SK-N-SH (cell line): ENCODE measurements at regions not wholly inside any gene's neighbourhood (a gene's known extent, or its start where the extent isn't known, plus 50 kb on each side); places are given as distances from the start of the nearest gene placed in this dataset.

Experiments
- CTCF ChIA-PET: fragments of 300-600, 350-600 bp; formaldehyde crosslinking; extraction: SDS; loops from one replicate; lab custom pipeline; 2021; lab: Yijun Ruan, JAX
- POLR2A ChIA-PET: fragments of 350-600 bp; sonication (Branson Sonifier 250); formaldehyde crosslinking; extraction: SDS; loops from one replicate; lab custom pipeline; 2020; ENCODE audit warnings: antibody characterized with exemption, inconsistent platforms; lab: Yijun Ruan, JAX
- DNase-seq: peaks from one replicate; pipeline ENCODE4 v3.0.0; 2012
- H2AFZ ChIP-seq: fragments of 200-600 bp; sonication (generic); 2 replicates; pipeline ENCODE4 v1.8.1; 2016; ENCODE audit warnings: antibody characterized with exemption, mild to moderate bottlenecking, low read depth
- H3F3A ChIP-seq: fragments of 200-600 bp; sonication (generic); replicated peaks from 2 replicates; pipeline ENCODE3; 2016; ENCODE audit warnings: antibody characterized with exemption, mild to moderate bottlenecking; ENCODE audit not compliant: insufficient read depth
- H3K27ac ChIP-seq, 2 experiments: fragments of 200-500 bp in 1 of 2; fragments of 200-600 bp in 1 of 2; sonication (Bioruptor generic) in 1 of 2; sonication (generic), shearing (Covaris generic) in 1 of 2; 2 replicates each; pipeline versions ENCODE4 v1.5.1 to v1.6.1; 2014 to 2016; ENCODE audit warnings: low read depth in 2 of 2, inconsistent platforms in 1 of 2, low read length in 1 of 2, mild to moderate bottlenecking in 1 of 2, mixed read lengths in 1 of 2
- H3K27me3 ChIP-seq: fragments of 200-600 bp; sonication (generic), shearing (Covaris generic); 2 replicates; pipeline ENCODE4 v1.6.1; 2016; ENCODE audit warnings: mixed run types; ENCODE audit not compliant: insufficient read depth
- H3K36me3 ChIP-seq, 2 experiments: fragments of 200-500 bp in 1 of 2; fragments of 200-600 bp in 1 of 2; sonication (Bioruptor generic) in 1 of 2; sonication (generic) in 1 of 2; replicated peaks in 1 of 2; 2 replicates each; pipeline versions ENCODE3 to v1.5.1; 2014 to 2016; ENCODE audit warnings: low read length in 1 of 2, mild to moderate bottlenecking in 1 of 2; ENCODE audit not compliant: insufficient read depth in 2 of 2, control insufficient read depth in 1 of 2
- H3K4me1 ChIP-seq, 2 experiments: fragments of 200-500 bp in 1 of 2; fragments of 200-600 bp in 1 of 2; sonication (Bioruptor generic) in 1 of 2; sonication (generic), shearing (Covaris generic) in 1 of 2; 2 replicates each; pipeline versions ENCODE4 v1.5.1 to v1.6.1; 2014 to 2016; ENCODE audit warnings: low read depth in 1 of 2, low read length in 1 of 2, mixed run types in 1 of 2; ENCODE audit not compliant: insufficient read depth in 2 of 2, control insufficient read depth in 1 of 2
- H3K4me2 ChIP-seq: fragments of 200-600 bp; sonication (generic), shearing (Covaris generic); 2 replicates; pipeline ENCODE4 v1.6.1; 2017; ENCODE audit warnings: mixed run types
- H3K4me3 ChIP-seq, 2 experiments: fragments of 200-500 bp in 1 of 2; fragments of 200-600 bp in 1 of 2; sonication (Bioruptor generic) in 1 of 2; sonication (generic), shearing (Covaris generic) in 1 of 2; 2 replicates each; pipeline versions ENCODE4 v1.5.1 to v1.8.1; 2014 to 2016; ENCODE audit warnings: low read depth in 2 of 2, inconsistent platforms in 1 of 2, low read length in 1 of 2, mild to moderate bottlenecking in 1 of 2, mixed read lengths in 1 of 2, moderate library complexity in 1 of 2
- H3K79me2 ChIP-seq: fragments of 200-600 bp; sonication (generic); 2 replicates; pipeline ENCODE4 v1.8.1; 2017; ENCODE audit warnings: mild to moderate bottlenecking; ENCODE audit not compliant: insufficient read depth
- H3K9ac ChIP-seq: fragments of 200-600 bp; sonication (generic); 2 replicates; pipeline ENCODE4 v1.6.1; 2017; ENCODE audit warnings: mixed run types
- H3K9me2 ChIP-seq: fragments of 200-600 bp; sonication (generic); 2 replicates; pipeline ENCODE4 v1.6.1; 2017; ENCODE audit warnings: mixed run types
- H3K9me3 ChIP-seq: fragments of 200-600 bp; sonication (generic); 2 replicates; pipeline ENCODE4 v1.6.1; 2017; ENCODE audit warnings: mixed run types, mild to moderate bottlenecking, moderate library complexity
- H4K20me1 ChIP-seq: fragments of 200-600 bp; sonication (generic); 2 replicates; pipeline ENCODE4 v1.6.1; 2017; ENCODE audit warnings: mild to moderate bottlenecking, mixed run types; ENCODE audit not compliant: insufficient read depth
- CTCF ChIP-seq: fragments of 200-600 bp; sonication (generic); IDR thresholded peaks from 2 replicates; pipeline ENCODE4 v1.6.1; 2017; ENCODE audit warnings: antibody characterized with exemption, mild to moderate bottlenecking, moderate library complexity
- ELF1 ChIP-seq: IDR thresholded peaks from 2 replicates; pipeline ENCODE4 v1.4.0; 2012
- EZH2phosphoT487 ChIP-seq: fragments of 200-600 bp; sonication (generic); IDR thresholded peaks from 2 replicates; pipeline ENCODE4 v1.6.1; 2017; ENCODE audit warnings: low read depth, mixed run types, mild to moderate bottlenecking, antibody characterized with exemption, moderate library complexity, borderline replicate concordance
- FOSL2 ChIP-seq: IDR thresholded peaks from 2 replicates; pipeline ENCODE4 v1.4.0; 2012; ENCODE audit warnings: low read depth, mild to moderate bottlenecking, moderate library complexity, borderline replicate concordance
- FOXJ3 ChIP-seq: sonication (generic); formaldehyde crosslinking; IDR thresholded peaks from 2 replicates; pipeline ENCODE4 v1.5.1; 2020; ENCODE audit warnings: mild to moderate bottlenecking, missing genetic modification reagents
- MEF2A ChIP-seq: IDR thresholded peaks from 2 replicates; pipeline ENCODE4 v1.4.0; 2012; ENCODE audit warnings: low read depth, borderline replicate concordance
- MXI1 ChIP-seq: IDR thresholded peaks from 2 replicates; pipeline ENCODE4 v1.6.1; 2012; ENCODE audit warnings: mild to moderate bottlenecking, low read depth, low read length, improper control_type of control experiment
- NFIC ChIP-seq: IDR thresholded peaks from 2 replicates; pipeline ENCODE4 v1.4.0; 2012; ENCODE audit warnings: borderline replicate concordance
- PBX3 ChIP-seq: IDR thresholded peaks from 2 replicates; pipeline ENCODE4; 2012
- POLR2AphosphoS5 ChIP-seq: IDR thresholded peaks from 2 replicates; pipeline ENCODE4 v1.6.1; 2012; ENCODE audit warnings: low read depth, low read length
- RAD21 ChIP-seq: IDR thresholded peaks from 2 replicates; pipeline ENCODE4 v1.6.1; 2012; ENCODE audit warnings: mild to moderate bottlenecking, low read length
- REST ChIP-seq: IDR thresholded peaks from 2 replicates; pipeline ENCODE4 v1.6.1; 2012; ENCODE audit warnings: mild to moderate bottlenecking, low read depth, low read length, moderate library complexity
- RXRA ChIP-seq: IDR thresholded peaks from 2 replicates; pipeline ENCODE4 v1.4.0; 2012; ENCODE audit warnings: low read depth, mild to moderate bottlenecking, borderline replicate concordance
- SIN3A ChIP-seq: IDR thresholded peaks from 2 replicates; pipeline ENCODE4 v1.6.1; 2012; ENCODE audit warnings: low read depth, mild to moderate bottlenecking, low read length, moderate library complexity, borderline replicate concordance
- USF1 ChIP-seq: IDR thresholded peaks from 2 replicates; pipeline ENCODE4 v1.4.0; 2012; ENCODE audit warnings: low read depth, borderline replicate concordance
- USF2 ChIP-seq: fragments of 150-350 bp; IDR thresholded peaks from 2 replicates; pipeline ENCODE4 v1.6.1; 2017; ENCODE audit warnings: antibody characterized with exemption, low read length, low read depth, borderline replicate concordance
- YY1 ChIP-seq: IDR thresholded peaks from 2 replicates; pipeline ENCODE4 v1.4.0; 2012; ENCODE audit warnings: low read depth, mild to moderate bottlenecking
- WGBS: methylation state at CpG from one replicate; pipeline ENCODE4 v1.1.6; 2017; ENCODE audit warnings: low lambda C conversion rate; 5-methylcytosine and 5-hydroxymethylcytosine counted together

GRCh38 chr3:180829409-180830405 lies 82.8 kb upstream of the FXR1 start (continued):
- no peak for TF ChIP-seq USF2
- TF ChIP-seq, all 33 proteins: peak for 0

GRCh38 chr3:180835501-180835900 lies 77.0 kb upstream of the FXR1 start:
- Histone ChIP-seq H3K36me3 (no peaks in the 10 kb centered on the region), H3K9ac (no peak overlapping the region), H2AFZ (no peak overlapping the region), H4K20me1 (no peaks in the 10 kb centered on the region), H3K9me3 (no peaks in the 10 kb centered on the region), H3K4me2 (no peak overlapping the region), H3K4me3 (no peak overlapping the region)
- no peak for DNase-seq
- CTCF ChIA-PET = no interaction called here
- WGBS = 15% methylated on average over 2 of the region's 2 CpGs
- TF ChIP-seq USF2 (no peak), YY1 (no peak), MXI1 (no peak), FOSL2 (no peak), FOXJ3 (no peak), MEF2A (no peak), RAD21 (no peak), NFIC (no peak), USF1 (no peak), SIN3A (no peak), EZH2phosphoT487 (no peak), RXRA (no peak), ELF1 (no peak), POLR2AphosphoS5 (no peak), PBX3 (no peak), CTCF (no peak), REST (no peak)
- TF ChIP-seq, all 33 proteins: peak for 0
- Histone ChIP-seq H3K27ac (no peak overlapping the region), H3K27me3 (no peaks in the 10 kb centered on the region), H3K9me2 (no peaks in the 10 kb centered on the region; the same call in 1 of the 2 replicates), H3K79me2 (no peaks in the 10 kb centered on the region), H3K4me1 (no peaks in the 10 kb centered on the region), H3F3A (no peaks in the 10 kb centered on the region)
- POLR2A ChIA-PET = no interaction called here
